Fibroblast of lung (primary cell): ENCODE measurements at regions not wholly inside any gene's neighbourhood (a gene's known extent, or its start where the extent isn't known, plus 50 kb on each side); places are given as distances from the start of the nearest gene placed in this dataset.

Source experiments
- CTCF ChIP-seq, 2 donors: IDR thresholded peaks in 1 of 2; conservative IDR thresholded peaks in 1 of 2; 1 replicate in 1 of 2; 2 replicates in 1 of 2; pipeline ENCODE4 v1.5.1; 2011 to 2012; ENCODE audit warnings: low read length in 2 of 2, control low read depth in 1 of 2, inconsistent platforms in 1 of 2, low read depth in 1 of 2, mild to moderate bottlenecking in 1 of 2
- EZH2 ChIP-seq: IDR thresholded peaks from 2 replicates; pipeline ENCODE4 v1.5.1; 2012; ENCODE audit warnings: low read length, control low read depth, mild to moderate bottlenecking; ENCODE audit errors: missing control alignments

DNA sequence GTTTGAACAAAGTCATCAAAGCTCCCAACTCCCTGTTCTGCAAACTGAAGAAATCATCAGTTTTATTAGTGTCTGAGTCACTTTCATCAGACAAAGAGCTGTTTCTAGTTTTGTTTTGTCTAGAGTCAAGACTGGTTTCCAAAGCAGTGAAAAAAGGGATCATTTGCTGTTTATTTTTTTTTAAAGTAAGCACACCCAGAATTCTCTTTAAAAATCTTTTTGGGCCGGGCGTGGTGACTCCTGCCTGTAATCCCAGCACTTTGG lies 972.0 kb upstream of the CELF2 start:
- TF ChIP-seq CTCF (conservative IDR thresholded peaks at IDR 0.05 in 1 of 2, IDR thresholded peaks at IDR 0.05 in 1 of 2; ENCODE audit: low read depth in 1 of 2, low read length in 2 of 2) (no peak), EZH2 (no peak)
